Activated CD8-positive, alpha-beta memory T cell treated with anti-CD3 and anti-CD28 coated beads for 1 hour (primary cell): ENCODE measurements at regions not wholly inside any gene's neighbourhood (a gene's known extent, or its start where the extent isn't known, plus 50 kb on each side); places are given as distances from the start of the nearest gene placed in this dataset.
A peak's percentile ranks its signal among the peaks of the same experiment; 100 is the strongest.
"Not testable (repeated sequence)": the region's sequence is repeated elsewhere in the genome, so short reads cannot be mapped to it uniquely, and the experiment has no call there.

Experiments used
- DNase-seq, 2 donors: peaks; one replicate each; pipeline ENCODE4 v3.0.0-alpha.2; 2020; ENCODE audit warnings: low read depth in 1 of 2; ENCODE audit errors: extremely low read depth in 1 of 2

GRCh38 chr1:182261655-182262054, 129.9 kb downstream of the GLUL start:
- DNase-seq: no peak

DNA sequence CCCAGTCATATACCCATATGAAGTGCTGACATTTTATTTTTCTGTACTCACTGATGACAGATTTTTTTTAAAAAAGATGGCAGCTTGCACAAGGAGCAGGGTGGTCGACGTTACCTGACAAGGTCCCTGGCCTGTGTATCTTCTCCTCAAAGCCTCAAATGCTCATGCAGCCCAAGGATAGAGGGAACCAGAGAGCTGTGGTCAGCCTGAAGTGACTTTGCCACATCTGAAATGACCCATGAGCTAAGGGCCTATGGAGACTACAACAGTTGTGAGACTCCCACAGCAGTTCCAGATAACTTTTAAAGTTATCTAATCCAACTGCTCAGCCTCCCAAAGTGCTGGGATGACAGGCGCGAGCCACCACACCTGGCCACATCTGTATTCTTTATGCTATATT, 131.1 kb downstream of the GLUL start:
- DNase-seq: no peak

- DNase-seq: no peak
Observed at GRCh38 chr1:182259968-182260367, 131.6 kb downstream of the GLUL start.

- DNase-seq: peak; percentile 20 to 22
Observed at GRCh38 chr1:182259229-182259872, 132.2 kb downstream of the GLUL start.

DNA sequence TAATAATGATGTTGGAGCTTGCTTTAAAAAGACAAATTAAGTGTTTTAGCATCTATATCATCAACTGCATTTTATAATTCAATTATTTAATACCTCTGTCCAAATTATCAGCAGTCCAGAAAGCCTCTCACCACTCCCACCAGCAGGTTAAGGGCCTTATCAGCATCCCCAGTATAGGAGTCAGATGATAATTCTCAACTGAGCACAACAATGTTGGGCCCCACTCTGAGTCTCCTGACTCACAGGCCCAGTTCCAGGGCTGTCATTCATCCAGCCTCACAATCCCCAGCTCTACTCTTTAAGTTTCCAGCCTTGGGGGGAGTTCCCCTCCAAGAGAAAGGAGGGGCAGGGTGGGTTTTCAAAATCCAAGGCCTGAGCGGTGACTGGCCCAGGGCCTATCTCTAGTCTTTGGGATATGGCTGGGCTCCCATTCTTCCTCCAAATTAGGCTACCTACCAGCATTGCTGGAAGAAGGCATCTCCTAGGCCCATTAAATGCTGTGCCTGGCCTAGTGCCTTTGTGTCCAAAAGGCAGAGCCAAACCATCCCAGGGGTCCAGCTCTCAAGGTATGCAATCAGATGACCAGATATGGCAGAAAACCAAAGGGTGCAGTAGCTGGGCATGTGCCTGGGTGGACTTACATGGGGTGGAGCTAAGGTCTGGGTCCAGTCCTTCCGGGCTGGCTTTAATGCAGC, 134.1 kb downstream of the GLUL start:
- DNase-seq: no peak

DNA sequence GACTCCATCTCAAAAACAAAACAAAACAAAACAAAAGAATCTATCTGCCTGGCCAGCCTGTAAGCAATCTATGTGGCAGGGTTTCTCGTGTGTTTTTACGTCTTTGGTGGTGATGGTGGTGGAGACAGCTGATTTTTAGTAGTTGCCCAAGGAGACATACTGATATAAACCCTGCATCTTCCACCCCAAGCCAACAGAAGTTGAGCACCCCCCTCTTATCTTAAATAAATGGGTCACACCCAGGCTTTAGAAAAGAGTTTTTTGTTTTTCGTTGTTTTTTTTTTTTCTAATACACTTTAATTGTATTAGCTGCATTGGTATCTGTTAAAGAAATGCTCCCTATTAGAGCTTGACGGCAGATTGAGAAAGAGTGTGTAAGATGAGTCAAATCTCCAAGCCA, 134.7 kb downstream of the GLUL start:
- no peak for DNase-seq

DNA sequence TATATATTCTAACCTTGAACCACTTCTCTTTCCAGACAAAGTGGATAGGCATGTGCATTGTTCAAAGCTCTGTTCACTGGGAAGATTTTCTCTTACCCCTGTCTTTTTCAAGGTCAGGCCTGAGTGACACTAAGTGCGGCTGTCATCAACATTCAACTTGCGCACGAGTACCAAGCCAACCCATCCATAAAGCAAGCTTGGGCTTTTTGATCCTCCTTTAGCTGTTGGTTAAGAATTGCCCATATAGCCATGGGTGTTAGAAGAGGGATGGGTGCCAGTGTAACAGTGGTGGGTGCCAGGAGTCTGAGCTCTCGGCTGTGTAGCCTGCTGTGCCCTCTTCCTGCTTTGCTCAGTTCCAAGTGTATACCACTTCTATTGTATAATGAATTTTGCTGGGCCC, 136.1 kb downstream of the GLUL start:
- no peak for DNase-seq

GRCh38 chr1:182253319-182253860, 138.2 kb downstream of the GLUL start:
- no peak for DNase-seq

GRCh38 chr1:182251561-182251960, 140.0 kb downstream of the GLUL start:
- DNase-seq: no peak

DNA sequence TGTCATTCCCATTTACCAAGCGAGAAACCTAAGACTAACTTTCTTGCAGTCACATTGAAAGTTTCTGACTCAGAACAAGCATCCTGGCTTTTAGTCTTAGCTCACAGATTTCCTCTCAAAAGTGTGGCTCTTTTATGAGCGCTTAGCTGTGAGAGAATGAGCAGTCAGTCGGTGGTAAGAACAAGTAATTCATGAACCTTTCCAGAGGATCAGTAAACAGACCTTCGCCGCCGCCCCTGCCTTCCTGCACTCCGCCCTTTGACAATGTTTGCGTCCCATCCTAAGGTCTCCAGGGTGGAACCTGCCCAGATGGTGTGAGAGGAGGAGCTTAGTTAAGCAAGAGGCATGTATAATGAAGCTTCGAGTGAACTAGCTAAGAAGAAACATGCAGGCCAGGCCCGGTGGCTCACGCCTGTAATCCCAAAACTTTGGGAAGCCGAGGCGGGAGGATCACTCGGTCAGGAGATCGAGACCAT, 142.4 kb downstream of the GLUL start:
- DNase-seq: no peak

- DNase-seq: no peak
Observed at GRCh38 chr1:182248721-182249120, 142.9 kb downstream of the GLUL start.

DNA sequence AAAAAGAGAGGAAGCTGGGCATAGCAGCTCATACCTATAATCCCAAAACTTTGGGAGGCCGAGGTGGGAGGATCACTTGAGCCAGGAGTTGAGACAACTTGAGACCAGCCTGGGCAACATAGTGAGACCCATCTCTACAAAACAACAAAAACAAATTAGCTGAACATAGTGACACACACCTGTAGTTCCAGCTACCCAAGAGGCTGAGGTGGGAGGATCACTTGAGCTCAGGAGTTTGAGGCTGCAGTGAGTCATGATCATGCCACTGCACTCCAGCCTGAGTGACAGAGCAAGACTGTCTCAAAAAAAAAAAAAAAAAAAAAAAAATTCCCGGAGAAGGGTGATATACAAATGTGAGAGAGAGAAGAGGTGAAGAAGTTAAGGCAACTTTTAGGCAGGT, 143.8 kb downstream of the GLUL start:
- not testable (repeated sequence) for DNase-seq

DNA sequence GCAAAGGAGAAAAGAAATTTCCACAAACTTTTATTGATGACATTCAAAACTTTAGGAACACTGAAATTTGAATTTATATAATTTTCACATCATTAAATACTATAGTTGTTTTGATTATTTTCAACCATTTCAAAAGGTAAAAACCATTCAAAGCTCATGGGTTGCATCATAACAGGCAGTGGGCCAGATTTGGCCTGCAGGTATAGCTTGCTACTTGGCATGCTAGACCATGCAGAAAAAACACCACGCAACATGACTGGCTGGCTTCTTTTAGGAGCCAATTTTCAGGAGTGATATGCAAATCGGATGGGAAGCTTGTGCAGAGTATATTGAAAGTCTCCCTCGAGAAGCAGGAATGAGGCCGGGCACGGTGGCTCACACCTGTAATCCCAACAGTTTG, 144.8 kb downstream of the GLUL start:
- DNase-seq: no peak

DNA sequence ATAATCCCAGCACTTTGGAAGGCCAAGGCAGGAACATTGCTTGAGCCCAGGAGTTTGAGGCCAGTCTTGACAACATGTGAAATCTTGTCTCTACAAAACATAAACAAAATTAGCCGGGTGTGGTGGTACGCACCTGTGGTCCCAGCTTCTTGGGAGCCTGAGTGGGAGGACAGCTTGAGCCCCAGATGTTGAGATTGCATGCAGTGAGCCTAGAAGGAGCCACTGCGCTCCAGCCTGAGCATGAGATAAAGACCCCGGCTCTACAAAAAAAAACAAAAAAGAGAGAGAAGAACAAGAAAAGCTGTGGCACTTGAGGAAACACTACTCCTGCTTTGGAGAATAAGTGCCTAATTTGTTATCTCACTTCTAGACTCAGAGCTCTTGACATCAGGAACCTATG, 146.6 kb downstream of the GLUL start:
- no peak for DNase-seq

DNA sequence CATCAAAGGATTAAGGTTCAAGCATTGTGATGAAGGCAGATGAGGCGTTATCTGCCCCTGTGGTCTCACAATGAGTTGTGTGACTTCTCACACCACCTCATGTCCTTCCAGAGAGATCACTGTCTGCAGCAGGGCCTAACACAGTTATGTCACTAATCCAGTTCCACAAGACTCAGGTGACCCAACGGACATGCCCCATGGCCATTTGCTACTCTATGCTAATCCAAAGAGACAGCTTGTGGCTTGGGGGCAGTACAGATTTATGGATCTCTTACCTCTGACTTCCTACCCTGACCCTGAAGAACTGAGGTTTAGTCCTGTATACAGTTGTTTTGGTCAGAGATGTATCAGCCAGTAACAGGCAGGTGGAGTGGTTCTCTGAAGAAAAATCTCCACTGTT, 147.1 kb downstream of the GLUL start:
- no peak for DNase-seq

DNA sequence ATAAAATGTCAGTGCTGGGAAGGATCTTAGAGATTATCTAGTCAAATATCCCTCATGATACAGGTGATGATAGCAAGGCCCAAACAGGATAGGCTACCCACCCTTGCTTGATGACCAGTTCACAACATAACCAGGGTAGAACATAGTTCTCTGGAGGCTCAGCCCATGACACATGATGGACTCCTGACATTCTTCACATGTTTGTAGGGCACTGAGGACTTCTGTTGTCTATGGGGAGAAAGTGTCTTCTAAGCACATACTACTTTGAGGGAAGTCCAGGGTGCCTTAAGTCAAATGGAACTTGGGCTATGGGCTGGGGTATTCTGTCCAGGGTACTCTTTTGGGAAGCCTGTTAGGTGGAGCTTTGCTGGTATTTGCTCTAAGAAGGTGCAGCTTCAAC, 148.9 kb downstream of the GLUL start:
- no peak for DNase-seq

- DNase-seq: no peak
Observed at GRCh38 chr1:182240085-182240484, 151.5 kb downstream of the GLUL start.

DNA sequence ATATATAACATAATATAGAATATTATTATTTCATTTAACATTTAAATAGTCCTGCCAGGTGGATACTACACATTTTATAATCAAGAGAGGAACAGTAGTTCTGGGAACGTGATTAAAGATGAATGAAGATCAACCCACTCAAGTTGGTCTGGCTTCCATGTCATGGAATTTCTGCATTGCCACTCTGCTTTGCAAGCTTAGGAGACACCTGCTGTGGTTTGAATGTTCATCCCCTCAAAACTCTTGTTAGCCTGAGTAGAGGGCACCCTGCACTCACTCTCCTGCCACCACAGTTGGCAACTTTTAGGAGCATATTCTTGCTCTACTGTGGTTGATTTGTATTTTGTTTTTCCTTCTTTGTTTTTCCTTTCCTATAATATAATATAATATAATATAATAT, 153.2 kb downstream of the GLUL start:
- DNase-seq: no peak

DNA sequence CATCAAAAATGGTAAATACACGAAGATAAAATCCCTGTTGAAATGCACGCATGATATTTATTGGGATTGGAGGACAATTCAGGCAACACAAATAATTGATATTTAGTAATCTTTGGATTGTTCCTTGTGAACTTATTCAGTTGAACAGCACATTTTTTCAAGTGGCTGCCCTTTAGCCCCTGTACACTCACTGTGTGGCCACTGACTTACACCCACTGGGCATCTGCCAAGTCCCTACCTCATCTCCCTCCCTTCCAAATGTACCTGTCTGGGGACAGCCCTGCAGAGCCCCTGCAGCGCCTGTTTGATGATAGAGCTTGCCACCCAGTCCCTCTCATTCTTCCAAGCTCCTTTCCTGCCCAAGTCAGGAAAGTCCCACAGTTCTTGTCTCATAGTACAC, 154.3 kb downstream of the GLUL start:
- no peak for DNase-seq

- DNase-seq: no peak
Observed at GRCh38 chr1:182236651-182237077, 154.9 kb downstream of the GLUL start.

- DNase-seq: no peak
Observed at GRCh38 chr1:182235952-182236650, 155.5 kb downstream of the GLUL start.

- no peak for DNase-seq
Observed at GRCh38 chr1:182235604-182235951, 156.0 kb downstream of the GLUL start.
